H1 (cell line): ENCODE measurements at regions not wholly inside any gene's neighbourhood (a gene's known extent, or its start where the extent isn't known, plus 50 kb on each side); places are given as distances from the start of the nearest gene placed in this dataset.

Source experiments
- CTCF ChIA-PET: fragments of 300-600 bp; sonication (Branson Sonifier 250); formaldehyde crosslinking; loops from one replicate; lab custom pipeline; 2021; ENCODE audit not compliant: partially characterized antibody; lab: Charles Lee
- POLR2A ChIA-PET: fragments of 300-600 bp; sonication (Branson Sonifier 250); formaldehyde crosslinking; loops from one replicate; lab custom pipeline; 2021; ENCODE audit warnings: inconsistent platforms; ENCODE audit not compliant: partially characterized antibody; lab: Charles Lee
- DNase-seq, 2 experiments: peaks; one replicate each; pipeline versions ENCODE4 v3.0.0 to v3.0.0-alpha.2; 2010 to 2022; ENCODE audit warnings: low spot score in 2 of 2, low read depth in 1 of 2, mixed read lengths in 1 of 2
- FAIRE-seq: peaks from 2 replicates; lab custom pipeline; 2011; peaks lifted over from hg19 to GRCh38; lab: Jason Lieb, UNC
- H2AFZ ChIP-seq: 2 replicates; pipeline ENCODE4 v1.8.1; 2012; ENCODE audit warnings: low read length, inconsistent platforms
- H2AK5ac ChIP-seq: 2 replicates; pipeline ENCODE4 v1.6.1; 2013; ENCODE audit warnings: low read depth, low read length
- H2BK120ac ChIP-seq: replicated peaks from 2 replicates; pipeline ENCODE3; 2013; ENCODE audit warnings: low read depth, low read length, inconsistent platforms
- H2BK12ac ChIP-seq: 2 replicates; pipeline ENCODE4 v1.6.1; 2013; ENCODE audit warnings: low read depth, low read length
- H2BK15ac ChIP-seq: 2 replicates; pipeline ENCODE4 v1.6.1; 2013; ENCODE audit warnings: low read length
- H2BK20ac ChIP-seq: 2 replicates; pipeline ENCODE4 v1.6.1; 2013; ENCODE audit warnings: low read length
- H2BK5ac ChIP-seq: 2 replicates; pipeline ENCODE4 v1.6.1; 2013; ENCODE audit warnings: low read depth, low read length
- H3K14ac ChIP-seq: 2 replicates; pipeline ENCODE4 v1.6.1; 2013; ENCODE audit warnings: inconsistent platforms; ENCODE audit not compliant: insufficient read length
- H3K18ac ChIP-seq: 2 replicates; pipeline ENCODE4 v1.6.1; 2013; ENCODE audit warnings: low read length; ENCODE audit errors: extremely low read depth
- H3K23ac ChIP-seq: 2 replicates; pipeline ENCODE4 v1.6.1; 2013; ENCODE audit warnings: inconsistent platforms; ENCODE audit not compliant: insufficient read length
- H3K23me2 ChIP-seq: 2 replicates; pipeline ENCODE4 v1.6.1; 2013; ENCODE audit warnings: low read depth, low read length
- H3K27ac ChIP-seq: 2 replicates; pipeline ENCODE4 v1.6.1; 2011; ENCODE audit warnings: low read depth, low read length, inconsistent platforms
- H3K27me3 ChIP-seq, 4 experiments: replicated peaks in 1 of 4; 1 replicate in 1 of 4; 2 replicates in 3 of 4; pipeline versions ENCODE4 v1.6.1 to v1.8.1; 2011 to 2013; ENCODE audit warnings: low read length in 3 of 4, mild to moderate bottlenecking in 3 of 4, inconsistent platforms in 2 of 4, mixed read lengths in 2 of 4, moderate library complexity in 1 of 4; ENCODE audit not compliant: control insufficient read depth in 3 of 4, insufficient read depth in 3 of 4; ENCODE audit errors: extremely low read depth in 1 of 4
- H3K36me3 ChIP-seq, 4 experiments: 2 replicates each; pipeline versions ENCODE4 v1.6.1 to v1.8.1; 2011 to 2013; ENCODE audit warnings: mild to moderate bottlenecking in 4 of 4, low read length in 3 of 4, moderate library complexity in 2 of 4, control low read depth in 1 of 4, inconsistent platforms in 1 of 4; ENCODE audit not compliant: insufficient read depth in 4 of 4, control insufficient read depth in 2 of 4
- H3K4ac ChIP-seq: replicated peaks from 2 replicates; pipeline ENCODE3; 2013; ENCODE audit warnings: low read length, low read depth, mixed read lengths, inconsistent platforms; ENCODE audit not compliant: insufficient read length
- H3K4me1 ChIP-seq, 4 experiments: replicated peaks in 1 of 4; 1 replicate in 1 of 4; 2 replicates in 3 of 4; pipeline versions ENCODE4 v1.6.1 to v1.8.1; 2011 to 2013; ENCODE audit warnings: low read length in 3 of 4, inconsistent platforms in 2 of 4, mixed read lengths in 1 of 4; ENCODE audit not compliant: insufficient read depth in 4 of 4, control insufficient read depth in 3 of 4
- H3K4me2 ChIP-seq, 2 experiments: 2 replicates each; pipeline versions ENCODE4 v1.6.1 to v1.8.1; 2011 to 2013; ENCODE audit warnings: low read depth in 2 of 2, low read length in 2 of 2, control low read depth in 1 of 2, inconsistent platforms in 1 of 2, mild to moderate bottlenecking in 1 of 2; ENCODE audit not compliant: insufficient read depth in 1 of 2
- H3K4me3 ChIP-seq, 4 experiments: fragments of 200-600, 300-600 bp in 1 of 4; sonication (generic), shearing (Covaris generic), sonication (Bioruptor Twin) in 1 of 4; 2 replicates each; pipeline versions ENCODE4 v1.5.1 to v1.8.1; 2011 to 2016; ENCODE audit warnings: low read length in 4 of 4, low read depth in 3 of 4, control low read depth in 2 of 4, inconsistent platforms in 2 of 4, mild to moderate bottlenecking in 2 of 4, mixed read lengths in 1 of 4, moderate library complexity in 1 of 4; ENCODE audit not compliant: insufficient read depth in 2 of 4; ENCODE audit errors: extremely low read depth in 1 of 4
- H3K56ac ChIP-seq: replicated peaks from 2 replicates; pipeline ENCODE3; 2013; ENCODE audit warnings: low read depth, mild to moderate bottlenecking, mixed read lengths, low read length, inconsistent platforms; ENCODE audit not compliant: insufficient read length
- H3K79me1 ChIP-seq: 2 replicates; pipeline ENCODE4 v1.6.1; 2013; ENCODE audit warnings: low read depth, low read length, control low read depth
- H3K79me2 ChIP-seq, 2 experiments: 2 replicates each; pipeline versions ENCODE4 v1.6.1 to v1.8.1; 2012 to 2013; ENCODE audit warnings: low read length in 2 of 2, mild to moderate bottlenecking in 2 of 2, inconsistent platforms in 1 of 2; ENCODE audit not compliant: insufficient read depth in 2 of 2, control insufficient read depth in 1 of 2
- H3K9ac ChIP-seq, 4 experiments: replicated peaks in 1 of 4; 1 replicate in 1 of 4; 2 replicates in 3 of 4; pipeline versions ENCODE4 v1.6.1 to v1.8.1; 2011 to 2013; ENCODE audit warnings: low read depth in 3 of 4, low read length in 3 of 4, control low read depth in 2 of 4, mild to moderate bottlenecking in 2 of 4, moderate library complexity in 2 of 4, inconsistent platforms in 1 of 4; ENCODE audit errors: extremely low read depth in 1 of 4
- H3K9me3 ChIP-seq, 2 experiments: 2 replicates each; pipeline versions ENCODE4 v1.6.1 to v1.8.1; 2012 to 2013; ENCODE audit warnings: mild to moderate bottlenecking in 2 of 2, moderate library complexity in 2 of 2, control low read depth in 1 of 2, inconsistent platforms in 1 of 2, low read depth in 1 of 2, low read length in 1 of 2, mixed read lengths in 1 of 2; ENCODE audit not compliant: insufficient read depth in 2 of 2
- H4K20me1 ChIP-seq, 2 experiments: replicated peaks in 1 of 2; 2 replicates each; pipeline versions ENCODE3 to v1.8.1; 2011 to 2013; ENCODE audit warnings: inconsistent platforms in 2 of 2, low read length in 2 of 2, mild to moderate bottlenecking in 1 of 2; ENCODE audit not compliant: insufficient read depth in 2 of 2, control insufficient read depth in 1 of 2
- H4K5ac ChIP-seq: 2 replicates; pipeline ENCODE4 v1.6.1; 2013; ENCODE audit warnings: low read length, low read depth, mixed read lengths, inconsistent platforms; ENCODE audit not compliant: insufficient read length
- H4K8ac ChIP-seq: 2 replicates; pipeline ENCODE4 v1.8.0; 2013; ENCODE audit warnings: mild to moderate bottlenecking, moderate library complexity, low read length, inconsistent platforms; ENCODE audit not compliant: insufficient read depth; ENCODE audit errors: extremely low read depth
- H4K91ac ChIP-seq: replicated peaks from 2 replicates; pipeline ENCODE3; 2013; ENCODE audit warnings: low read length, mixed read lengths, inconsistent platforms; ENCODE audit not compliant: insufficient read length
- BRCA1 ChIP-seq: IDR thresholded peaks from 2 replicates; pipeline ENCODE4 v1.6.1; 2012; ENCODE audit warnings: low read depth, low read length, improper control_type of control experiment
- JUN ChIP-seq: IDR thresholded peaks from 2 replicates; pipeline ENCODE4 v1.6.1; 2011; ENCODE audit warnings: low read depth, mild to moderate bottlenecking, improper control_type of control experiment, low read length
- MAX ChIP-seq: IDR thresholded peaks from 2 replicates; pipeline ENCODE4 v1.6.1; 2012; ENCODE audit warnings: inconsistent platforms
- NANOG ChIP-seq: IDR thresholded peaks from 2 replicates; pipeline ENCODE4 v1.6.1; 2011; ENCODE audit warnings: low read length, low read depth, mild to moderate bottlenecking, inconsistent platforms; ENCODE audit not compliant: insufficient read depth, poor library complexity, severe bottlenecking
- RAD21 ChIP-seq, 2 experiments: IDR thresholded peaks in 1 of 2; conservative IDR thresholded peaks in 1 of 2; 2 replicates each; pipeline ENCODE4 v1.6.1; 2011; ENCODE audit warnings: low read depth in 2 of 2, low read length in 2 of 2, improper control_type of control experiment in 1 of 2, inconsistent platforms in 1 of 2, mild to moderate bottlenecking in 1 of 2, moderate library complexity in 1 of 2
- SIRT6 ChIP-seq: IDR thresholded peaks from one replicate; pipeline ENCODE4 v1.7.1; 2012; ENCODE audit warnings: low read length, inconsistent platforms
- SRF ChIP-seq: IDR thresholded peaks from 2 replicates; pipeline ENCODE4 v1.6.1; 2011; ENCODE audit warnings: mild to moderate bottlenecking, low read depth, low read length, moderate library complexity
- TBP ChIP-seq: IDR thresholded peaks from 2 replicates; pipeline ENCODE4 v1.6.1; 2011; ENCODE audit warnings: low read depth, low read length, improper control_type of control experiment
- YY1 ChIP-seq: IDR thresholded peaks from 2 replicates; pipeline ENCODE4 v1.6.1; 2011; ENCODE audit warnings: low read depth, mild to moderate bottlenecking, low read length
- WGBS, 2 experiments: shearing (Covaris generic) in 1 of 2; methylation state at CpG; one replicate each; pipeline versions ENCODE4 v1.1.6 to v1.1.7; 2013 to 2015; ENCODE audit warnings: low lambda C conversion rate in 2 of 2, mixed read lengths in 2 of 2, inconsistent platforms in 1 of 2, low coverage in 1 of 2, missing lambda C conversion rate in 1 of 2; ENCODE audit not compliant: insufficient replicate concordance in 2 of 2, insufficient coverage in 1 of 2, insufficient read length in 1 of 2; ENCODE audit errors: extremely low coverage in 1 of 2, missing lambda C conversion rate in 1 of 2; 5-methylcytosine and 5-hydroxymethylcytosine counted together

GRCh38 chr2:120932881-120933280 is 197.2 kb downstream of the GLI2 start:
- Histone ChIP-seq H4K20me1 (peaks cover 20 to 32% of the 10 kb centered on the region in 2 experiments), H3K9me3 (peaks cover 0 to 5% of the 10 kb centered on the region in 2 experiments; a peak in 2 of 4 replicates), H2AK5ac (no peak overlapping the region), H3K4me2 (no peak overlapping the region), H3K4me3 (no peak overlapping the region), H2BK12ac (no peak overlapping the region), H3K36me3 (peaks cover 0 to 3% (median 1%) of the 10 kb centered on the region in 4 experiments; a peak in 2 of 8 replicates), H3K14ac (no peak overlapping the region), H4K5ac (no peak overlapping the region), H3K79me1 (peaks cover 8% of the 10 kb centered on the region), H4K91ac (no peak overlapping the region), H3K27me3 (no peaks in the 10 kb centered on the region), H3K27ac (no peak overlapping the region), H3K4ac (no peak overlapping the region), H3K18ac (no peak overlapping the region), H2BK15ac (no peak overlapping the region), H3K23me2 (no peaks in the 10 kb centered on the region), H3K4me1 (peaks cover 0 to 5% (median 2%) of the 10 kb centered on the region in 4 experiments; a peak in 3 of 7 replicates), H3K23ac (no peak overlapping the region), H3K79me2 (peaks cover 0 to 13% of the 10 kb centered on the region in 2 experiments; a peak in 1 of 4 replicates), H2BK5ac (no peak overlapping the region), H3K56ac (no peak overlapping the region), H2BK20ac (no peak overlapping the region), H2AFZ (no peak overlapping the region), H4K8ac (no peak overlapping the region), H3K9ac (no peak overlapping the region), H2BK120ac (no peak overlapping the region)
- no peak for DNase-seq
- CTCF ChIA-PET = interaction anchor here (0.6 to 6.1 kb wide), 5 partner anchors 15 to 347 kb away, joined by 3 to 29 read pairs (median 5); no protein-coding TSS in a partner anchor
- POLR2A ChIA-PET = no interaction called here
- 91% methylated on average over 4 of the region's 7 CpGs; no CpG with 5 or more reads in 1 of the 2 experiments for WGBS, 2 experiments
- FAIRE-seq = no peak
- TF ChIP-seq RAD21 (IDR thresholded peaks at IDR 0.05 in 1 of 2, conservative IDR thresholded peaks at IDR 0.05 in 1 of 2; ENCODE audit: low read depth in 2 of 2, low read length in 2 of 2) = no peak
- TF ChIP-seq SRF = no peak
- TF ChIP-seq NANOG = no peak
- TF ChIP-seq SIRT6 = no peak
- no peak for TF ChIP-seq BRCA1
- no peak for TF ChIP-seq TBP
- TF ChIP-seq JUN = no peak
- no peak for TF ChIP-seq MAX
- TF ChIP-seq YY1 = no peak
